Neural cell (in vitro differentiated cells): ENCODE measurements at regions not wholly inside any gene's neighbourhood (a gene's known extent, or its start where the extent isn't known, plus 50 kb on each side); places are given as distances from the start of the nearest gene placed in this dataset.

Source experiments
- H2AFZ ChIP-seq: fragments of 200-600, 300-800 bp; sonication (generic), shearing (Covaris generic); 2 replicates; pipeline ENCODE4 v1.6.0; 2014; ENCODE audit warnings: low read depth, mild to moderate bottlenecking, antibody characterized with exemption, low read length, moderate library complexity
- H3F3A ChIP-seq: fragments of 200-600 bp; shearing (Covaris generic); 2 replicates; pipeline ENCODE4 v1.6.1; 2016; ENCODE audit warnings: mild to moderate bottlenecking, moderate library complexity, mixed read lengths, antibody characterized with exemption, low read length; ENCODE audit not compliant: insufficient read depth, poor library complexity, severe bottlenecking
- H3K27ac ChIP-seq: fragments of 200-600, 300-800 bp; sonication (generic), shearing (Covaris generic); 2 replicates; pipeline ENCODE4 v1.5.1; 2014; ENCODE audit warnings: mild to moderate bottlenecking, low read length, moderate library complexity
- H3K27me3 ChIP-seq: fragments of 300-800, 200-600 bp; sonication (generic), shearing (Covaris generic); 2 replicates; pipeline ENCODE4 v1.6.0; 2014; ENCODE audit warnings: mild to moderate bottlenecking, low read depth, low read length, moderate library complexity; ENCODE audit not compliant: insufficient read depth
- H3K36me3 ChIP-seq: fragments of 300-800, 200-600 bp; sonication (generic), shearing (Covaris generic); 2 replicates; pipeline ENCODE4 v1.5.1; 2014; ENCODE audit warnings: mild to moderate bottlenecking, antibody characterized with exemption, low read length, moderate library complexity; ENCODE audit not compliant: insufficient read depth
- H3K4me2 ChIP-seq: fragments of 300-800, 200-600 bp; sonication (generic), shearing (Covaris generic); 2 replicates; pipeline ENCODE4 v1.6.0; 2014; ENCODE audit warnings: mild to moderate bottlenecking, low read length
- H3K4me3 ChIP-seq: fragments of 300-800, 200-600 bp; sonication (generic), shearing (Covaris generic); 2 replicates; pipeline ENCODE4 v1.5.1; 2014; ENCODE audit warnings: mild to moderate bottlenecking, low read length, moderate library complexity
- H3K79me2 ChIP-seq: fragments of 200-600 bp; shearing (Covaris generic); replicated peaks from 2 replicates; pipeline ENCODE4 v1.6.0; 2014; ENCODE audit warnings: mild to moderate bottlenecking, low read length, moderate library complexity; ENCODE audit not compliant: insufficient read depth
- H3K9ac ChIP-seq: fragments of 300-800, 200-600 bp; sonication (generic), shearing (Covaris generic); 2 replicates; pipeline ENCODE4 v1.6.1; 2016; ENCODE audit warnings: mild to moderate bottlenecking, low read length, mixed read lengths
- H3K9me2 ChIP-seq: fragments of 200-600 bp; shearing (Covaris generic); 2 replicates; pipeline ENCODE4 v1.6.1; 2016; ENCODE audit warnings: mild to moderate bottlenecking, low read length, mixed read lengths; ENCODE audit not compliant: insufficient read depth
- H3K9me3 ChIP-seq: fragments of 200-600, 300-800 bp; sonication (generic), shearing (Covaris generic); 2 replicates; pipeline ENCODE4 v1.6.1; 2016; ENCODE audit warnings: mild to moderate bottlenecking, mixed run types, low read length, moderate library complexity, mixed read lengths
- H4K20me1 ChIP-seq: fragments of 200-600 bp; shearing (Covaris generic); 2 replicates; pipeline ENCODE4 v1.6.1; 2016; ENCODE audit warnings: mild to moderate bottlenecking, mixed run types; ENCODE audit not compliant: insufficient read depth
- EP300 ChIP-seq: fragments of 450-650 bp; conservative IDR thresholded peaks from 2 replicates; pipeline ENCODE4 v1.6.1; 2014; ENCODE audit warnings: antibody characterized with exemption, mild to moderate bottlenecking, moderate library complexity; ENCODE audit not compliant: poor library complexity, severe bottlenecking
- EZH2 ChIP-seq: fragments of 200-600, 300-800 bp; shearing (Covaris generic), sonication (generic); IDR thresholded peaks from 2 replicates; pipeline ENCODE4 v1.6.1; 2014; ENCODE audit warnings: antibody characterized with exemption, low read length, borderline replicate concordance, mild to moderate bottlenecking; ENCODE audit not compliant: insufficient read depth, poor library complexity, severe bottlenecking
- MXI1 ChIP-seq: fragments of 450-650 bp; conservative IDR thresholded peaks from 2 replicates; pipeline ENCODE4 v1.6.1; 2014; ENCODE audit warnings: antibody characterized with exemption, mild to moderate bottlenecking; ENCODE audit not compliant: poor library complexity, severe bottlenecking
- POLR2AphosphoS5 ChIP-seq: IDR thresholded peaks from 2 replicates; pipeline ENCODE4 v1.6.1; 2012
- RAD21 ChIP-seq: fragments of 450-650 bp; conservative IDR thresholded peaks from 2 replicates; pipeline ENCODE4 v1.6.1; 2014; ENCODE audit warnings: antibody characterized with exemption, mild to moderate bottlenecking, moderate library complexity
- SMC3 ChIP-seq: fragments of 450-650 bp; conservative IDR thresholded peaks from 2 replicates; pipeline ENCODE4 v1.6.1; 2014; ENCODE audit warnings: antibody characterized with exemption, mild to moderate bottlenecking, moderate library complexity; ENCODE audit not compliant: poor library complexity
- TAF1 ChIP-seq: IDR thresholded peaks from 2 replicates; pipeline ENCODE4 v1.6.1; 2012; ENCODE audit warnings: low read depth
- TF ChIP-seq, protein P1 (sequence below): IDR thresholded peaks from 2 replicates; pipeline ENCODE4 v1.6.1; 2012; ENCODE audit warnings: borderline replicate concordance
- TF ChIP-seq, protein P2 (sequence below): fragments of 450-650 bp; IDR thresholded peaks from 2 replicates; pipeline ENCODE4 v1.5.1; 2014; ENCODE audit warnings: antibody characterized with exemption, mild to moderate bottlenecking, moderate library complexity; ENCODE audit not compliant: poor library complexity, severe bottlenecking

DNA sequence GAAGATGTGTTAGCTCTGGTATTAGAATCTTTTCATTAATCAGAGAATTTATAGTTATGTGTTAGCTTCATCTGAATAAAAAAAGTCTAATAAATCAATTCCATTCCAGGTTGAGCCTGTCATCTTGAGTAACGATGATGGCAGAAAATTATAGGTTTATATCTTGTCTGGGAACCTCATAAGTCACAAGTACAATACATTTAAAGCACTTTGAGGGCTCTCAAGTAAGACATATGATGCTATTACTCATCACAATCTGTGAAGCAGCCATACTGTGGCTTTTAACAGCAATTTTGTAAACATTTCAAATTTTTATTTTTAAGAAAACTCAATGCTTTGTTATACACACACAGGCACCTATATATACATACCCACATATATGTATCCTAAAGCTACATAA, 484.1 kb upstream of the VRK2 start:
- no peaks in the 10 kb centered on the region for H3K36me3 ChIP-seq
- H3F3A ChIP-seq: no peaks in the 10 kb centered on the region
- no peaks in the 10 kb centered on the region for H3K9me3 ChIP-seq
- TF ChIP-seq POLR2AphosphoS5: no peak
- no peak for TF ChIP-seq EP300
- TF ChIP-seq, protein P1, sequence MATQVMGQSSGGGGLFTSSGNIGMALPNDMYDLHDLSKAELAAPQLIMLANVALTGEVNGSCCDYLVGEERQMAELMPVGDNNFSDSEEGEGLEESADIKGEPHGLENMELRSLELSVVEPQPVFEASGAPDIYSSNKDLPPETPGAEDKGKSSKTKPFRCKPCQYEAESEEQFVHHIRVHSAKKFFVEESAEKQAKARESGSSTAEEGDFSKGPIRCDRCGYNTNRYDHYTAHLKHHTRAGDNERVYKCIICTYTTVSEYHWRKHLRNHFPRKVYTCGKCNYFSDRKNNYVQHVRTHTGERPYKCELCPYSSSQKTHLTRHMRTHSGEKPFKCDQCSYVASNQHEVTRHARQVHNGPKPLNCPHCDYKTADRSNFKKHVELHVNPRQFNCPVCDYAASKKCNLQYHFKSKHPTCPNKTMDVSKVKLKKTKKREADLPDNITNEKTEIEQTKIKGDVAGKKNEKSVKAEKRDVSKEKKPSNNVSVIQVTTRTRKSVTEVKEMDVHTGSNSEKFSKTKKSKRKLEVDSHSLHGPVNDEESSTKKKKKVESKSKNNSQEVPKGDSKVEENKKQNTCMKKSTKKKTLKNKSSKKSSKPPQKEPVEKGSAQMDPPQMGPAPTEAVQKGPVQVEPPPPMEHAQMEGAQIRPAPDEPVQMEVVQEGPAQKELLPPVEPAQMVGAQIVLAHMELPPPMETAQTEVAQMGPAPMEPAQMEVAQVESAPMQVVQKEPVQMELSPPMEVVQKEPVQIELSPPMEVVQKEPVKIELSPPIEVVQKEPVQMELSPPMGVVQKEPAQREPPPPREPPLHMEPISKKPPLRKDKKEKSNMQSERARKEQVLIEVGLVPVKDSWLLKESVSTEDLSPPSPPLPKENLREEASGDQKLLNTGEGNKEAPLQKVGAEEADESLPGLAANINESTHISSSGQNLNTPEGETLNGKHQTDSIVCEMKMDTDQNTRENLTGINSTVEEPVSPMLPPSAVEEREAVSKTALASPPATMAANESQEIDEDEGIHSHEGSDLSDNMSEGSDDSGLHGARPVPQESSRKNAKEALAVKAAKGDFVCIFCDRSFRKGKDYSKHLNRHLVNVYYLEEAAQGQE: no peak
- no peak for TF ChIP-seq SMC3
- no peak for TF ChIP-seq MXI1
- no peak for TF ChIP-seq TAF1
- TF ChIP-seq EZH2: no peak
- no peak for TF ChIP-seq RAD21
- TF ChIP-seq, protein P2, sequence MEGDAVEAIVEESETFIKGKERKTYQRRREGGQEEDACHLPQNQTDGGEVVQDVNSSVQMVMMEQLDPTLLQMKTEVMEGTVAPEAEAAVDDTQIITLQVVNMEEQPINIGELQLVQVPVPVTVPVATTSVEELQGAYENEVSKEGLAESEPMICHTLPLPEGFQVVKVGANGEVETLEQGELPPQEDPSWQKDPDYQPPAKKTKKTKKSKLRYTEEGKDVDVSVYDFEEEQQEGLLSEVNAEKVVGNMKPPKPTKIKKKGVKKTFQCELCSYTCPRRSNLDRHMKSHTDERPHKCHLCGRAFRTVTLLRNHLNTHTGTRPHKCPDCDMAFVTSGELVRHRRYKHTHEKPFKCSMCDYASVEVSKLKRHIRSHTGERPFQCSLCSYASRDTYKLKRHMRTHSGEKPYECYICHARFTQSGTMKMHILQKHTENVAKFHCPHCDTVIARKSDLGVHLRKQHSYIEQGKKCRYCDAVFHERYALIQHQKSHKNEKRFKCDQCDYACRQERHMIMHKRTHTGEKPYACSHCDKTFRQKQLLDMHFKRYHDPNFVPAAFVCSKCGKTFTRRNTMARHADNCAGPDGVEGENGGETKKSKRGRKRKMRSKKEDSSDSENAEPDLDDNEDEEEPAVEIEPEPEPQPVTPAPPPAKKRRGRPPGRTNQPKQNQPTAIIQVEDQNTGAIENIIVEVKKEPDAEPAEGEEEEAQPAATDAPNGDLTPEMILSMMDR: no peak
- no peaks in the 10 kb centered on the region for H3K79me2 ChIP-seq
- no peaks in the 10 kb centered on the region for H3K9me2 ChIP-seq
- no peak overlapping the region for H3K4me2 ChIP-seq
- no peaks in the 10 kb centered on the region for H3K27me3 ChIP-seq
- H4K20me1 ChIP-seq: no peaks in the 10 kb centered on the region
- no peak overlapping the region for H3K9ac ChIP-seq
- H3K27ac ChIP-seq: no peak overlapping the region
- no peak overlapping the region for H3K4me3 ChIP-seq
- H2AFZ ChIP-seq: no peak overlapping the region

GRCh38 chr2:57563015-57563414, 483.6 kb upstream of the VRK2 start:
- Histone ChIP-seq H3K27ac (no peak overlapping the region), H2AFZ (no peak overlapping the region), H4K20me1 (no peaks in the 10 kb centered on the region), H3K27me3 (no peaks in the 10 kb centered on the region), H3K9ac (no peak overlapping the region), H3K79me2 (no peaks in the 10 kb centered on the region), H3K36me3 (no peaks in the 10 kb centered on the region), H3F3A (no peaks in the 10 kb centered on the region), H3K9me3 (no peaks in the 10 kb centered on the region), H3K4me2 (no peak overlapping the region), H3K9me2 (no peaks in the 10 kb centered on the region), H3K4me3 (no peak overlapping the region)
- TF ChIP-seq POLR2AphosphoS5 (no peak), RAD21 (no peak), EZH2 (no peak), SMC3 (no peak), MXI1 (no peak), TAF1 (no peak), EP300 (no peak)
- TF ChIP-seq, protein P2: no peak
- TF ChIP-seq, protein P1: no peak
